Thyroid gland (tissue), 4 donors: ENCODE measurements at regions not wholly inside any gene's neighbourhood (a gene's known extent, or its start where the extent isn't known, plus 50 kb on each side); places are given as distances from the start of the nearest gene placed in this dataset.

Source experiments
- CTCF ChIP-seq, 6 experiments: fragments of 200-600 bp in 3 of 6; fragments of 450-650 bp in 3 of 6; sonication (generic) in 3 of 6; IDR thresholded peaks; one replicate each; pipeline ENCODE4 v1.5.1; 2016 to 2019; ENCODE audit warnings: antibody characterized with exemption in 6 of 6, mild to moderate bottlenecking in 2 of 6, inconsistent platforms in 1 of 6, moderate library complexity in 1 of 6
- POLR2A ChIP-seq, 2 donors: fragments of 450-650 bp; IDR thresholded peaks; one replicate each; pipeline ENCODE4 v1.6.1; 2017; ENCODE audit warnings: antibody characterized with exemption in 2 of 2, mild to moderate bottlenecking in 2 of 2, moderate library complexity in 1 of 2

- no peak for TF ChIP-seq POLR2A (IDR thresholded peaks at IDR 0.05)
- no peak for TF ChIP-seq CTCF (IDR thresholded peaks at IDR 0.05)
These were observed 217.4 kb downstream of the DMRT2 start for GRCh38 chr9:1267581-1267980.
